GM12878 (cell line): ENCODE measurements at regions not wholly inside any gene's neighbourhood (a gene's known extent, or its start where the extent isn't known, plus 50 kb on each side); places are given as distances from the start of the nearest gene placed in this dataset.

Source experiments
- ATAC-seq: fragments of 200-7000 bp; cut with Tn5 transposase; 3 replicates; pipeline ENCODE4 v1.9.1; 2020; ENCODE audit warnings: mild to moderate bottlenecking, moderate library complexity
- BruUV-seq: library from RNA; stranded (reverse); fragments of 400-500 nt; replicated peaks from 2 replicates; lab custom pipeline; 2021; lab: Mats Ljungman, UMichigan
- CTCF ChIA-PET: fragments of 300-600 bp; sonication (Branson Sonifier 250); formaldehyde crosslinking; extraction: SDS; loops from one replicate; lab custom pipeline; 2021; ENCODE audit warnings: inconsistent platforms; lab: Yijun Ruan, JAX
- POLR2A ChIA-PET: fragments of 350-600 bp; formaldehyde crosslinking; extraction: SDS; loops from one replicate; lab custom pipeline; 2021; ENCODE audit warnings: inconsistent platforms; lab: Charles Lee
- RAD21 ChIA-PET: fragments of 300-600 bp; sonication (Branson Sonifier 250); formaldehyde crosslinking; loops from one replicate; lab custom pipeline; 2023; ENCODE audit warnings: antibody characterized with exemption; ENCODE audit not compliant: unreplicated experiment; lab: Charles Lee
- SMC1A ChIA-PET: fragments of 300-600 bp; sonication (Branson Sonifier 250); formaldehyde crosslinking; loops from one replicate; lab custom pipeline; 2023; ENCODE audit not compliant: unreplicated experiment, uncharacterized antibody; lab: Charles Lee
- DNase-seq: peaks from one replicate; pipeline ENCODE4 v3.0.0-alpha.2; 2011; ENCODE audit warnings: low read depth, low spot score
- FAIRE-seq: peaks from 3 replicates; lab custom pipeline; 2011; peaks lifted over from hg19 to GRCh38; lab: Jason Lieb, UNC
- H2AFZ ChIP-seq: 2 replicates; pipeline ENCODE4 v1.6.0; 2011; ENCODE audit warnings: low read depth, low read length, control low read depth; ENCODE audit not compliant: control insufficient read depth
- H3K27ac ChIP-seq: 2 replicates; pipeline ENCODE4 v1.5.1; 2011; ENCODE audit warnings: control low read depth; ENCODE audit not compliant: control insufficient read depth, insufficient read depth
- H3K27me3 ChIP-seq, 2 experiments: replicated peaks in 1 of 2; 2 replicates each; pipeline versions ENCODE4 v1.6.0 to v1.6.1; 2011; ENCODE audit warnings: low read length in 1 of 2; ENCODE audit not compliant: control insufficient read depth in 2 of 2, insufficient read depth in 2 of 2
- H3K36me3 ChIP-seq, 2 experiments: 2 replicates each; pipeline ENCODE4 v1.5.1; 2011; ENCODE audit warnings: low read length in 1 of 2; ENCODE audit not compliant: control insufficient read depth in 2 of 2, insufficient read depth in 2 of 2
- H3K4me1 ChIP-seq: 2 replicates; pipeline ENCODE4 v1.6.1; 2011; ENCODE audit warnings: mild to moderate bottlenecking, low read length, moderate library complexity, mixed read lengths; ENCODE audit not compliant: control insufficient read depth, insufficient read depth
- H3K4me2 ChIP-seq: 2 replicates; pipeline ENCODE4 v1.6.0; 2011; ENCODE audit warnings: control low read depth; ENCODE audit not compliant: control insufficient read depth, insufficient read depth
- H3K4me3 ChIP-seq: fragments of 200-600 bp; sonication (generic); 2 replicates; pipeline ENCODE4 v1.5.1; 2016
- H3K79me2 ChIP-seq: 2 replicates; pipeline ENCODE4 v1.6.0; 2011; ENCODE audit warnings: low read length; ENCODE audit not compliant: control insufficient read depth, insufficient read depth
- H3K9ac ChIP-seq: 2 replicates; pipeline ENCODE4 v1.8.0; 2011; ENCODE audit warnings: low read length, control low read depth, mixed read lengths; ENCODE audit not compliant: control insufficient read depth, insufficient read depth
- H3K9me3 ChIP-seq: replicated peaks from 3 replicates; pipeline ENCODE4 v1.5.1; 2011; ENCODE audit warnings: mild to moderate bottlenecking, low read length; ENCODE audit not compliant: control insufficient read depth, insufficient read depth
- H4K20me1 ChIP-seq: 2 replicates; pipeline ENCODE4 v1.6.0; 2011; ENCODE audit not compliant: control insufficient read depth, insufficient read depth
- E2F8 ChIP-seq: fragments of 450-650 bp; IDR thresholded peaks from 2 replicates; pipeline ENCODE4 v1.6.1; 2018; ENCODE audit warnings: mild to moderate bottlenecking, low read depth, moderate library complexity; ENCODE audit not compliant: partially characterized antibody
- GATAD2B ChIP-seq: fragments of 450-650 bp; conservative IDR thresholded peaks from 2 replicates; pipeline ENCODE4 v1.6.1; 2017; ENCODE audit warnings: low read depth, mild to moderate bottlenecking, moderate library complexity
- HCFC1 ChIP-seq: fragments of 150-350 bp; IDR thresholded peaks from 2 replicates; pipeline ENCODE4 v1.6.1; 2014; ENCODE audit warnings: low read length
- HDAC6 ChIP-seq: fragments of 200-600 bp; sonication (generic); IDR thresholded peaks from one replicate; pipeline ENCODE4 v1.8.0; 2017; ENCODE audit warnings: antibody characterized with exemption; ENCODE audit not compliant: unreplicated experiment
- HDGF ChIP-seq: fragments of 450-650 bp; IDR thresholded peaks from 2 replicates; pipeline ENCODE4 v1.6.1; 2016; ENCODE audit warnings: antibody characterized with exemption
- HSF1 ChIP-seq: fragments of 150-350 bp; IDR thresholded peaks from 2 replicates; pipeline ENCODE4 v1.6.1; 2014; ENCODE audit warnings: mild to moderate bottlenecking, low read depth, low read length
- IKZF2 ChIP-seq, 2 experiments: fragments of 450-650 bp; IDR thresholded peaks; 2 replicates each; pipeline ENCODE4 v1.6.1; 2017; ENCODE audit warnings: mild to moderate bottlenecking in 2 of 2, moderate library complexity in 2 of 2
- NFXL1 ChIP-seq: fragments of 450-650 bp; IDR thresholded peaks from 2 replicates; pipeline ENCODE4 v1.6.1; 2017; ENCODE audit warnings: antibody characterized with exemption, mild to moderate bottlenecking, borderline replicate concordance
- PBX3 ChIP-seq: IDR thresholded peaks from 2 replicates; pipeline ENCODE4 v1.6.1; 2011; ENCODE audit warnings: mild to moderate bottlenecking, low read depth, low read length, moderate library complexity; ENCODE audit not compliant: insufficient replicate concordance
- POU2F2 ChIP-seq: IDR thresholded peaks from 3 replicates; pipeline ENCODE4 v1.6.1; 2011; ENCODE audit warnings: low read depth, mild to moderate bottlenecking, low read length, borderline replicate concordance
- SIN3A ChIP-seq: IDR thresholded peaks from 2 replicates; pipeline ENCODE4 v1.6.1; 2012; ENCODE audit warnings: low read depth, low read length, improper control_type of control experiment
- SMC3 ChIP-seq: IDR thresholded peaks from 2 replicates; pipeline ENCODE4 v1.6.1; 2011; ENCODE audit warnings: low read length, improper control_type of control experiment, borderline replicate concordance
- SREBF2 ChIP-seq: IDR thresholded peaks from 2 replicates; pipeline ENCODE4 v1.6.1; 2012; ENCODE audit warnings: mild to moderate bottlenecking, low read length
- TARDBP ChIP-seq: IDR thresholded peaks from 2 replicates; pipeline ENCODE4 v1.6.1; 2016; ENCODE audit warnings: borderline replicate concordance
- WGBS: methylation state at CpG from one replicate; pipeline ENCODE4 v1.1.6; 2016; ENCODE audit warnings: low lambda C conversion rate; ENCODE audit not compliant: insufficient replicate concordance, insufficient coverage; ENCODE audit errors: missing lambda C conversion rate; 5-methylcytosine and 5-hydroxymethylcytosine counted together
- in situ Hi-C: fragments of 300-500 bp; cut with MboI; formaldehyde crosslinking; loops from 9 replicates; pipeline ENCODE4 v1.14.3; 2018; ENCODE audit warnings: mixed read lengths
- intact Hi-C: fragments of 100-400 bp; cut with micrococcal nuclease; formaldehyde crosslinking; loops from one replicate; pipeline ENCODE4 v1.14.2; 2022; ENCODE audit not compliant: unreplicated experiment
- TF ChIP-seq, protein P1 (sequence below): IDR thresholded peaks from 2 replicates; pipeline ENCODE4 v1.6.1; 2012; ENCODE audit warnings: low read depth, low read length, improper control_type of control experiment

GRCh38 chr11:11770921-11771486 is 70.8 kb upstream of the USP47 start:
- no peak for ATAC-seq
- no TSS peak for BruUV-seq
- Histone ChIP-seq H3K4me3 (no peak overlapping the region), H3K4me1 (no peaks in the 10 kb centered on the region), H3K36me3 (no peaks in the 10 kb centered on the region), H3K27me3 (peaks cover 1 to 2% of the 10 kb centered on the region in 2 experiments; a peak in 2 of 4 replicates), H3K79me2 (no peaks in the 10 kb centered on the region), H3K4me2 (no peak overlapping the region), H3K27ac (no peak overlapping the region), H2AFZ (no peak overlapping the region), H3K9ac (no peak overlapping the region), H3K9me3 (no peaks in the 10 kb centered on the region), H4K20me1 (no peaks in the 10 kb centered on the region)
- WGBS = 58% methylated on average over 3 of the region's 3 CpGs
- CTCF ChIA-PET = interaction anchor here (1.2 to 1.3 kb wide), 2 partner anchors 8 to 504 kb away, joined by 3 to 4 read pairs; no protein-coding TSS in a partner anchor
- no peak for DNase-seq
- SMC1A ChIA-PET = no interaction called here
- POLR2A ChIA-PET = no interaction called here
- in situ Hi-C loops = no loop called here
- FAIRE-seq = no peak
- intact Hi-C loops = no loop called here
- RAD21 ChIA-PET = no interaction called here
- TF ChIP-seq PBX3 = no peak
- TF ChIP-seq IKZF2 (IDR thresholded peaks at IDR 0.05) = no peak
- TF ChIP-seq E2F8 = no peak
- TF ChIP-seq GATAD2B = no peak
- no peak for TF ChIP-seq NFXL1
- TF ChIP-seq SMC3 = no peak
- no peak for TF ChIP-seq HDGF
- no peak for TF ChIP-seq SREBF2
- TF ChIP-seq, protein P1, sequence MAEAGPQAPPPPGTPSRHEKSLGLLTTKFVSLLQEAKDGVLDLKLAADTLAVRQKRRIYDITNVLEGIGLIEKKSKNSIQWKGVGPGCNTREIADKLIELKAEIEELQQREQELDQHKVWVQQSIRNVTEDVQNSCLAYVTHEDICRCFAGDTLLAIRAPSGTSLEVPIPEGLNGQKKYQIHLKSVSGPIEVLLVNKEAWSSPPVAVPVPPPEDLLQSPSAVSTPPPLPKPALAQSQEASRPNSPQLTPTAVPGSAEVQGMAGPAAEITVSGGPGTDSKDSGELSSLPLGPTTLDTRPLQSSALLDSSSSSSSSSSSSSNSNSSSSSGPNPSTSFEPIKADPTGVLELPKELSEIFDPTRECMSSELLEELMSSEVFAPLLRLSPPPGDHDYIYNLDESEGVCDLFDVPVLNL = no peak
- TF ChIP-seq HSF1 = no peak
- TF ChIP-seq SIN3A = no peak
- no peak for TF ChIP-seq HDAC6
- no peak for TF ChIP-seq POU2F2
- TF ChIP-seq TARDBP = no peak
- TF ChIP-seq HCFC1 = no peak
